Liver (tissue), 8 donors: ENCODE measurements at regions not wholly inside any gene's neighbourhood (a gene's known extent, or its start where the extent isn't known, plus 50 kb on each side); places are given as distances from the start of the nearest gene placed in this dataset.

Source experiments
- DNase-seq: peaks from one replicate; pipeline ENCODE4 v3.0.0-alpha.2; 2017; ENCODE audit warnings: low spot score
- H3K27ac ChIP-seq, 2 donors: one replicate each; pipeline ENCODE4 v1.7.0; 2013; ENCODE audit warnings: inconsistent platforms in 2 of 2, low read length in 2 of 2, control low read depth in 1 of 2, low read depth in 1 of 2, mild to moderate bottlenecking in 1 of 2
- H3K27me3 ChIP-seq, 4 donors: one replicate each; pipeline versions ENCODE4 v1.6.1 to v1.7.0; 2013; ENCODE audit warnings: low read length in 3 of 4, inconsistent platforms in 1 of 4, mild to moderate bottlenecking in 1 of 4, moderate library complexity in 1 of 4; ENCODE audit not compliant: control insufficient read depth in 4 of 4, insufficient read depth in 4 of 4
- H3K36me3 ChIP-seq, 4 donors: one replicate each; pipeline versions ENCODE4 v1.6.1 to v1.7.0; 2013; ENCODE audit warnings: low read length in 3 of 4, mild to moderate bottlenecking in 3 of 4, low read depth in 1 of 4, moderate library complexity in 1 of 4; ENCODE audit not compliant: control insufficient read depth in 4 of 4, insufficient read depth in 3 of 4
- H3K4me1 ChIP-seq, 4 donors: one replicate each; pipeline versions ENCODE4 v1.6.1 to v1.7.0; 2013; ENCODE audit warnings: low read length in 3 of 4, mild to moderate bottlenecking in 3 of 4, moderate library complexity in 1 of 4; ENCODE audit not compliant: control insufficient read depth in 4 of 4, insufficient read depth in 4 of 4
- H3K4me3 ChIP-seq, 3 donors: one replicate each; pipeline versions ENCODE4 v1.6.1 to v1.7.0; 2013; ENCODE audit warnings: low read length in 3 of 3, control low read depth in 1 of 3, low read depth in 1 of 3, mild to moderate bottlenecking in 1 of 3
- H3K9ac ChIP-seq, 2 donors: one replicate each; pipeline ENCODE4 v1.7.0; 2013; ENCODE audit warnings: low read length in 2 of 2, mild to moderate bottlenecking in 2 of 2, moderate library complexity in 2 of 2, control low read depth in 1 of 2, low read depth in 1 of 2
- H3K9me3 ChIP-seq, 4 donors: one replicate each; pipeline versions ENCODE4 v1.6.1 to v1.7.0; 2013; ENCODE audit warnings: low read length in 3 of 4; ENCODE audit not compliant: control insufficient read depth in 4 of 4
- EGR1 ChIP-seq, 2 donors: IDR thresholded peaks; 2 replicates each; pipeline ENCODE4 v1.6.1; 2016 to 2018; ENCODE audit warnings: antibody characterized with exemption in 2 of 2, low read depth in 2 of 2
- FOXA1 ChIP-seq: IDR thresholded peaks from 2 replicates; pipeline ENCODE4 v1.6.1; 2016; ENCODE audit warnings: antibody characterized with exemption
- FOXA2 ChIP-seq: IDR thresholded peaks from 2 replicates; pipeline ENCODE4 v1.6.1; 2016; ENCODE audit warnings: antibody characterized with exemption
- GABPA ChIP-seq, 2 donors: IDR thresholded peaks in 1 of 2; conservative IDR thresholded peaks in 1 of 2; 2 replicates each; pipeline ENCODE4 v1.6.1; 2016; ENCODE audit warnings: antibody characterized with exemption in 2 of 2, mild to moderate bottlenecking in 1 of 2, moderate library complexity in 1 of 2
- HNF4A ChIP-seq, 2 donors: conservative IDR thresholded peaks; 2 replicates each; pipeline ENCODE4 v1.6.1; 2016; ENCODE audit warnings: antibody characterized with exemption in 2 of 2, mild to moderate bottlenecking in 2 of 2
- HNF4G ChIP-seq: IDR thresholded peaks from 2 replicates; pipeline ENCODE4 v1.6.1; 2016; ENCODE audit warnings: antibody characterized with exemption
- JUND ChIP-seq, 2 donors: IDR thresholded peaks; 2 replicates each; pipeline ENCODE4 v1.6.1; 2016; ENCODE audit warnings: antibody characterized with exemption in 2 of 2
- NR2F2 ChIP-seq: IDR thresholded peaks from 2 replicates; pipeline ENCODE4 v1.6.1; 2016; ENCODE audit warnings: antibody characterized with exemption
- RAD21 ChIP-seq, 2 donors: IDR thresholded peaks; 2 replicates each; pipeline ENCODE4 v1.6.1; 2016; ENCODE audit warnings: antibody characterized with exemption in 2 of 2, mild to moderate bottlenecking in 2 of 2
- RXRA ChIP-seq, 2 donors: IDR thresholded peaks; 2 replicates each; pipeline ENCODE4 v1.6.1; 2017 to 2018; ENCODE audit warnings: antibody characterized with exemption in 2 of 2, mild to moderate bottlenecking in 1 of 2
- SP1 ChIP-seq: IDR thresholded peaks from 2 replicates; pipeline ENCODE4 v1.6.1; 2018; ENCODE audit warnings: antibody characterized with exemption, mild to moderate bottlenecking
- TAF1 ChIP-seq: conservative IDR thresholded peaks from 2 replicates; pipeline ENCODE4 v1.6.1; 2016; ENCODE audit warnings: antibody characterized with exemption, mild to moderate bottlenecking
- YY1 ChIP-seq: IDR thresholded peaks from 2 replicates; pipeline ENCODE4 v1.6.1; 2016; ENCODE audit warnings: antibody characterized with exemption, mild to moderate bottlenecking
- WGBS: extraction: QIAGEN DNeasy Blood & Tissue Kit; methylation state at CpG from one replicate; pipeline ENCODE4 v1.1.7; 2013; 5-methylcytosine and 5-hydroxymethylcytosine counted together
- TF ChIP-seq, protein P1 (sequence below): IDR thresholded peaks from 2 replicates; pipeline ENCODE4 v1.6.1; 2016; ENCODE audit warnings: antibody characterized with exemption
- TF ChIP-seq, protein P2 (sequence below): IDR thresholded peaks from 2 replicates; pipeline ENCODE4 v1.6.1; 2016; ENCODE audit warnings: antibody characterized with exemption
- TF ChIP-seq, protein P3 (sequence below): IDR thresholded peaks from 2 replicates; pipeline ENCODE4 v1.6.1; 2016; ENCODE audit warnings: antibody characterized with exemption
- TF ChIP-seq, protein P4 (sequence below): fragments of 150-350 bp; IDR thresholded peaks from 2 replicates; pipeline ENCODE4 v1.5.1; 2017; ENCODE audit warnings: improper control_type of control experiment, low read depth, low read length; ENCODE audit not compliant: missing input control
- TF ChIP-seq, protein P5 (sequence below): IDR thresholded peaks from 2 replicates; pipeline ENCODE4 v1.6.1; 2016; ENCODE audit warnings: antibody characterized with exemption, mild to moderate bottlenecking
- donor health status: healthy.
- donor health status: healthy.
- donor health status: healthy.
- donor health status: healthy.
- donor health status: healthy.

DNA sequence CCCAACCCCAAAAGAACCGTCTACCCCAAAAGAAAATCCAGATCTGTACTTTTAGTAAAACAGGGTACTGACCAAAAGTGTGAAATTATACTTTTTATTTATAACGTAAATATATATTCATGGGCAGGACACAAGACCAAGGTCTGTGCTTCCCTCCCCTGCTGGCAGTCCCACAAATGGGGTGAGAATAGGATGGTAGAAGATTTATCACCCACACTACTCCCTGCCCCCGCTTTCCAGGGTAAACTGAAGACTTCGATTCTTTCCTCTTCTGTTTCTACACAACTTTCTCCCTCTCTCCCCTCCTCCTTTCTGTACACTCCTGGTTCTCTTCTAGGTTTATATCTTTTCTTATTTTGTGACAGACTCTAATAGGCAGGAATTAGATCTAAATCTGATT, 79.7 kb downstream of the MDH1 start:
- H3K4me1 ChIP-seq, result peaks cover 2 to 42% (median 26%) of the 10 kb centered on the region in 4 donors
- H3K4me3 ChIP-seq, result no peak overlapping the region
- no peak for TF ChIP-seq SP1
- TF ChIP-seq FOXA2, result no peak
- no peak for TF ChIP-seq HNF4A (conservative IDR thresholded peaks at IDR 0.05)
- no peak for TF ChIP-seq JUND (IDR thresholded peaks at IDR 0.05)
- no peak for TF ChIP-seq YY1
- TF ChIP-seq TAF1, result no peak
- no peak for TF ChIP-seq GABPA (IDR thresholded peaks at IDR 0.05 in 1 of 2, conservative IDR thresholded peaks at IDR 0.05 in 1 of 2)
- no peak for TF ChIP-seq NR2F2
- TF ChIP-seq, protein P1, sequence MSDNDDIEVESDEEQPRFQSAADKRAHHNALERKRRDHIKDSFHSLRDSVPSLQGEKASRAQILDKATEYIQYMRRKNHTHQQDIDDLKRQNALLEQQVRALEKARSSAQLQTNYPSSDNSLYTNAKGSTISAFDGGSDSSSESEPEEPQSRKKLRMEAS, result no peak
- no peak for TF ChIP-seq FOXA1
- TF ChIP-seq, protein P2, sequence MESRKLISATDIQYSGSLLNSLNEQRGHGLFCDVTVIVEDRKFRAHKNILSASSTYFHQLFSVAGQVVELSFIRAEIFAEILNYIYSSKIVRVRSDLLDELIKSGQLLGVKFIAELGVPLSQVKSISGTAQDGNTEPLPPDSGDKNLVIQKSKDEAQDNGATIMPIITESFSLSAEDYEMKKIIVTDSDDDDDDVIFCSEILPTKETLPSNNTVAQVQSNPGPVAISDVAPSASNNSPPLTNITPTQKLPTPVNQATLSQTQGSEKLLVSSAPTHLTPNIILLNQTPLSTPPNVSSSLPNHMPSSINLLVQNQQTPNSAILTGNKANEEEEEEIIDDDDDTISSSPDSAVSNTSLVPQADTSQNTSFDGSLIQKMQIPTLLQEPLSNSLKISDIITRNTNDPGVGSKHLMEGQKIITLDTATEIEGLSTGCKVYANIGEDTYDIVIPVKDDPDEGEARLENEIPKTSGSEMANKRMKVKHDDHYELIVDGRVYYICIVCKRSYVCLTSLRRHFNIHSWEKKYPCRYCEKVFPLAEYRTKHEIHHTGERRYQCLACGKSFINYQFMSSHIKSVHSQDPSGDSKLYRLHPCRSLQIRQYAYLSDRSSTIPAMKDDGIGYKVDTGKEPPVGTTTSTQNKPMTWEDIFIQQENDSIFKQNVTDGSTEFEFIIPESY, result no peak
- no peak for TF ChIP-seq EGR1 (IDR thresholded peaks at IDR 0.05; ENCODE audit: low read depth in 2 of 2)
- TF ChIP-seq, protein P3, sequence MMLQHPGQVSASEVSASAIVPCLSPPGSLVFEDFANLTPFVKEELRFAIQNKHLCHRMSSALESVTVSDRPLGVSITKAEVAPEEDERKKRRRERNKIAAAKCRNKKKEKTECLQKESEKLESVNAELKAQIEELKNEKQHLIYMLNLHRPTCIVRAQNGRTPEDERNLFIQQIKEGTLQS, result no peak
- no peak for TF ChIP-seq HNF4G
- TF ChIP-seq, protein P4, sequence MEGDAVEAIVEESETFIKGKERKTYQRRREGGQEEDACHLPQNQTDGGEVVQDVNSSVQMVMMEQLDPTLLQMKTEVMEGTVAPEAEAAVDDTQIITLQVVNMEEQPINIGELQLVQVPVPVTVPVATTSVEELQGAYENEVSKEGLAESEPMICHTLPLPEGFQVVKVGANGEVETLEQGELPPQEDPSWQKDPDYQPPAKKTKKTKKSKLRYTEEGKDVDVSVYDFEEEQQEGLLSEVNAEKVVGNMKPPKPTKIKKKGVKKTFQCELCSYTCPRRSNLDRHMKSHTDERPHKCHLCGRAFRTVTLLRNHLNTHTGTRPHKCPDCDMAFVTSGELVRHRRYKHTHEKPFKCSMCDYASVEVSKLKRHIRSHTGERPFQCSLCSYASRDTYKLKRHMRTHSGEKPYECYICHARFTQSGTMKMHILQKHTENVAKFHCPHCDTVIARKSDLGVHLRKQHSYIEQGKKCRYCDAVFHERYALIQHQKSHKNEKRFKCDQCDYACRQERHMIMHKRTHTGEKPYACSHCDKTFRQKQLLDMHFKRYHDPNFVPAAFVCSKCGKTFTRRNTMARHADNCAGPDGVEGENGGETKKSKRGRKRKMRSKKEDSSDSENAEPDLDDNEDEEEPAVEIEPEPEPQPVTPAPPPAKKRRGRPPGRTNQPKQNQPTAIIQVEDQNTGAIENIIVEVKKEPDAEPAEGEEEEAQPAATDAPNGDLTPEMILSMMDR, result no peak
- TF ChIP-seq, protein P5, sequence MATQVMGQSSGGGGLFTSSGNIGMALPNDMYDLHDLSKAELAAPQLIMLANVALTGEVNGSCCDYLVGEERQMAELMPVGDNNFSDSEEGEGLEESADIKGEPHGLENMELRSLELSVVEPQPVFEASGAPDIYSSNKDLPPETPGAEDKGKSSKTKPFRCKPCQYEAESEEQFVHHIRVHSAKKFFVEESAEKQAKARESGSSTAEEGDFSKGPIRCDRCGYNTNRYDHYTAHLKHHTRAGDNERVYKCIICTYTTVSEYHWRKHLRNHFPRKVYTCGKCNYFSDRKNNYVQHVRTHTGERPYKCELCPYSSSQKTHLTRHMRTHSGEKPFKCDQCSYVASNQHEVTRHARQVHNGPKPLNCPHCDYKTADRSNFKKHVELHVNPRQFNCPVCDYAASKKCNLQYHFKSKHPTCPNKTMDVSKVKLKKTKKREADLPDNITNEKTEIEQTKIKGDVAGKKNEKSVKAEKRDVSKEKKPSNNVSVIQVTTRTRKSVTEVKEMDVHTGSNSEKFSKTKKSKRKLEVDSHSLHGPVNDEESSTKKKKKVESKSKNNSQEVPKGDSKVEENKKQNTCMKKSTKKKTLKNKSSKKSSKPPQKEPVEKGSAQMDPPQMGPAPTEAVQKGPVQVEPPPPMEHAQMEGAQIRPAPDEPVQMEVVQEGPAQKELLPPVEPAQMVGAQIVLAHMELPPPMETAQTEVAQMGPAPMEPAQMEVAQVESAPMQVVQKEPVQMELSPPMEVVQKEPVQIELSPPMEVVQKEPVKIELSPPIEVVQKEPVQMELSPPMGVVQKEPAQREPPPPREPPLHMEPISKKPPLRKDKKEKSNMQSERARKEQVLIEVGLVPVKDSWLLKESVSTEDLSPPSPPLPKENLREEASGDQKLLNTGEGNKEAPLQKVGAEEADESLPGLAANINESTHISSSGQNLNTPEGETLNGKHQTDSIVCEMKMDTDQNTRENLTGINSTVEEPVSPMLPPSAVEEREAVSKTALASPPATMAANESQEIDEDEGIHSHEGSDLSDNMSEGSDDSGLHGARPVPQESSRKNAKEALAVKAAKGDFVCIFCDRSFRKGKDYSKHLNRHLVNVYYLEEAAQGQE, result no peak
- no peak for TF ChIP-seq RAD21 (IDR thresholded peaks at IDR 0.05)
- no peak for TF ChIP-seq RXRA (IDR thresholded peaks at IDR 0.05)
- H3K27ac ChIP-seq, result no peak overlapping the region
- no peak overlapping the region for H3K9ac ChIP-seq
- H3K27me3 ChIP-seq, result no peaks in the 10 kb centered on the region
- H3K36me3 ChIP-seq, result no peaks in the 10 kb centered on the region
- 73% methylated on average over 4 of the region's 4 CpGs for WGBS
- no peaks in the 10 kb centered on the region for H3K9me3 ChIP-seq
- DNase-seq, result no peak

DNA sequence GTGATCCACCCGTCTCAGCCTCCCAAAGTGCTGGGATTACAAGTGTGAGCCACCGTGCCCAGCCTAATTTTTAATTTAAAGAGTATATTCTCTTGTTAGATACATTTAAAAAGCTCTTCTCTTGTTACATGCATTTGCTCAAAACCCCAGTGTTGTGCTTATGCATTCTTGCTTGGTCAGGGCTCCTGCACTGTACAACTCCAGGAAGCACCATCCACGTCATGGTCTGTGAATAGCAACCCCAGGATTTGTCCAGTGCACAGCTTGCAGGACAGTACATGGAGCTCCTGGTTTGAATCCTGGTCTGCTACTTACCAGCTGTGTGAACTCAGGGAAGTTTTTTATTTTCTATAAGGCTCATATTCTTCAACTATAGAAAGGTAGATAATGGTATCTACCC, 80.8 kb downstream of the MDH1 start:
- peaks cover 2 to 43% (median 30%) of the 10 kb centered on the region in 4 donors for H3K4me1 ChIP-seq
- TF ChIP-seq, protein P4, result no peak
- TF ChIP-seq, protein P2, result no peak
- TF ChIP-seq NR2F2 (no peak), EGR1 (IDR thresholded peaks at IDR 0.05; ENCODE audit: low read depth in 2 of 2) (no peak), RAD21 (IDR thresholded peaks at IDR 0.05) (no peak), HNF4G (no peak), FOXA1 (no peak)
- TF ChIP-seq, protein P1, result no peak
- TF ChIP-seq, protein P3, result no peak

More for the DNA sequence above, 80.8 kb downstream of the MDH1 start:
- Histone ChIP-seq H3K36me3 (no peaks in the 10 kb centered on the region), H3K27me3 (no peaks in the 10 kb centered on the region), H3K9ac (no peak overlapping the region), H3K9me3 (no peaks in the 10 kb centered on the region), H3K4me3 (no peak overlapping the region), H3K27ac (no peak overlapping the region)
- no peak for DNase-seq
- WGBS, result 95% methylated on average over 3 of the region's 3 CpGs
